Neural cell (in vitro differentiated cells): ENCODE measurements at regions not wholly inside any gene's neighbourhood (a gene's known extent, or its start where the extent isn't known, plus 50 kb on each side); places are given as distances from the start of the nearest gene placed in this dataset.

Source experiments
- H2AFZ ChIP-seq: fragments of 200-600, 300-800 bp; sonication (generic), shearing (Covaris generic); 2 replicates; pipeline ENCODE4 v1.6.0; 2014; ENCODE audit warnings: low read depth, mild to moderate bottlenecking, antibody characterized with exemption, low read length, moderate library complexity
- H3F3A ChIP-seq: fragments of 200-600 bp; shearing (Covaris generic); 2 replicates; pipeline ENCODE4 v1.6.1; 2016; ENCODE audit warnings: mild to moderate bottlenecking, moderate library complexity, mixed read lengths, antibody characterized with exemption, low read length; ENCODE audit not compliant: insufficient read depth, poor library complexity, severe bottlenecking
- H3K27ac ChIP-seq: fragments of 200-600, 300-800 bp; sonication (generic), shearing (Covaris generic); 2 replicates; pipeline ENCODE4 v1.5.1; 2014; ENCODE audit warnings: mild to moderate bottlenecking, low read length, moderate library complexity
- H3K27me3 ChIP-seq: fragments of 300-800, 200-600 bp; sonication (generic), shearing (Covaris generic); 2 replicates; pipeline ENCODE4 v1.6.0; 2014; ENCODE audit warnings: mild to moderate bottlenecking, low read depth, low read length, moderate library complexity; ENCODE audit not compliant: insufficient read depth
- H3K36me3 ChIP-seq: fragments of 300-800, 200-600 bp; sonication (generic), shearing (Covaris generic); 2 replicates; pipeline ENCODE4 v1.5.1; 2014; ENCODE audit warnings: mild to moderate bottlenecking, antibody characterized with exemption, low read length, moderate library complexity; ENCODE audit not compliant: insufficient read depth
- H3K4me2 ChIP-seq: fragments of 300-800, 200-600 bp; sonication (generic), shearing (Covaris generic); 2 replicates; pipeline ENCODE4 v1.6.0; 2014; ENCODE audit warnings: mild to moderate bottlenecking, low read length
- H3K4me3 ChIP-seq: fragments of 300-800, 200-600 bp; sonication (generic), shearing (Covaris generic); 2 replicates; pipeline ENCODE4 v1.5.1; 2014; ENCODE audit warnings: mild to moderate bottlenecking, low read length, moderate library complexity
- H3K79me2 ChIP-seq: fragments of 200-600 bp; shearing (Covaris generic); replicated peaks from 2 replicates; pipeline ENCODE4 v1.6.0; 2014; ENCODE audit warnings: mild to moderate bottlenecking, low read length, moderate library complexity; ENCODE audit not compliant: insufficient read depth
- H3K9ac ChIP-seq: fragments of 300-800, 200-600 bp; sonication (generic), shearing (Covaris generic); 2 replicates; pipeline ENCODE4 v1.6.1; 2016; ENCODE audit warnings: mild to moderate bottlenecking, low read length, mixed read lengths
- H3K9me2 ChIP-seq: fragments of 200-600 bp; shearing (Covaris generic); 2 replicates; pipeline ENCODE4 v1.6.1; 2016; ENCODE audit warnings: mild to moderate bottlenecking, low read length, mixed read lengths; ENCODE audit not compliant: insufficient read depth
- H3K9me3 ChIP-seq: fragments of 200-600, 300-800 bp; sonication (generic), shearing (Covaris generic); 2 replicates; pipeline ENCODE4 v1.6.1; 2016; ENCODE audit warnings: mild to moderate bottlenecking, mixed run types, low read length, moderate library complexity, mixed read lengths
- H4K20me1 ChIP-seq: fragments of 200-600 bp; shearing (Covaris generic); 2 replicates; pipeline ENCODE4 v1.6.1; 2016; ENCODE audit warnings: mild to moderate bottlenecking, mixed run types; ENCODE audit not compliant: insufficient read depth
- EP300 ChIP-seq: fragments of 450-650 bp; conservative IDR thresholded peaks from 2 replicates; pipeline ENCODE4 v1.6.1; 2014; ENCODE audit warnings: antibody characterized with exemption, mild to moderate bottlenecking, moderate library complexity; ENCODE audit not compliant: poor library complexity, severe bottlenecking
- EZH2 ChIP-seq: fragments of 200-600, 300-800 bp; shearing (Covaris generic), sonication (generic); IDR thresholded peaks from 2 replicates; pipeline ENCODE4 v1.6.1; 2014; ENCODE audit warnings: antibody characterized with exemption, low read length, borderline replicate concordance, mild to moderate bottlenecking; ENCODE audit not compliant: insufficient read depth, poor library complexity, severe bottlenecking
- MXI1 ChIP-seq: fragments of 450-650 bp; conservative IDR thresholded peaks from 2 replicates; pipeline ENCODE4 v1.6.1; 2014; ENCODE audit warnings: antibody characterized with exemption, mild to moderate bottlenecking; ENCODE audit not compliant: poor library complexity, severe bottlenecking
- POLR2AphosphoS5 ChIP-seq: IDR thresholded peaks from 2 replicates; pipeline ENCODE4 v1.6.1; 2012
- RAD21 ChIP-seq: fragments of 450-650 bp; conservative IDR thresholded peaks from 2 replicates; pipeline ENCODE4 v1.6.1; 2014; ENCODE audit warnings: antibody characterized with exemption, mild to moderate bottlenecking, moderate library complexity
- SMC3 ChIP-seq: fragments of 450-650 bp; conservative IDR thresholded peaks from 2 replicates; pipeline ENCODE4 v1.6.1; 2014; ENCODE audit warnings: antibody characterized with exemption, mild to moderate bottlenecking, moderate library complexity; ENCODE audit not compliant: poor library complexity
- TAF1 ChIP-seq: IDR thresholded peaks from 2 replicates; pipeline ENCODE4 v1.6.1; 2012; ENCODE audit warnings: low read depth
- TF ChIP-seq, protein P1 (sequence below): fragments of 450-650 bp; IDR thresholded peaks from 2 replicates; pipeline ENCODE4 v1.5.1; 2014; ENCODE audit warnings: antibody characterized with exemption, mild to moderate bottlenecking, moderate library complexity; ENCODE audit not compliant: poor library complexity, severe bottlenecking
- TF ChIP-seq, protein P2 (sequence below): IDR thresholded peaks from 2 replicates; pipeline ENCODE4 v1.6.1; 2012; ENCODE audit warnings: borderline replicate concordance

DNA sequence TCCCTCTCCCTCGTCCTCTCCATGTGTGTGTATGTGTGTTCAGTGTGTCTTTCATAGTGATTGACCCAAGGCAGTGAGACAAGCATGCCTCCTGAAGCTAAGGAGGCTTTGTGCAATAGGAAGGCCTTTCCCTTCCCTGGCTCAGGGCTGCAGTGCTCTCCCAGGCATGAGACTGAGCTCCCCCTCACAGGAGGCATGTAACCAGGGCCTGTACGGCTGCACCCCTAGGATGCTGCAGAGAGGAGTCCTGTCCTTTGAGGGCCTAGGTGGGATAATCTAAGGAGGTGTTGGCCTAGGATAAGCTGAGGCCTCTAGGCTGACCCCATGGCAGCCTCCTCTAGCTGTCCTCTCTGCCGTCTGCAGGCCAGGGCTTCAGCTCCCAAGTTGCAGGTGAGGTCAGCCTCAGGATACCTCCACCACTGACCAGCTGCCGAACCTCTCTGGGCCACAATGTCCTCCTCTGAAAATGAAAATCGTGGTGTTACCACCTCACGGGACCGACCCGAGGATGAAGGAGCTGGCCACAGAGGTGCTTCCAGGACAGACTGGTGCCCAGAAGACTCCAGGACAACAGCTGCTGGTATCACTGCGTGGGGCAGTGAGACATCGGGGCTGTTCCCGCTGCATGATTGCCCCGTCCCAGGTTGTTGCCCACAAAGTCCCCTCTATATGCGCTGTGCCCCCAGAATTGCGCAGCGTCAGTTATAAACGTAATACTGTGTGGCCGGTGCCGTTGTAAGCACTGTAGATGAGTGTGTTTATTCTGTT, 129.6 kb downstream of the BARX1 start:
- no peaks in the 10 kb centered on the region for H3K79me2 ChIP-seq
- H3K9ac ChIP-seq: no peak overlapping the region
- H3K36me3 ChIP-seq: no peaks in the 10 kb centered on the region
- H3K4me3 ChIP-seq: no peak overlapping the region
- no peak for TF ChIP-seq POLR2AphosphoS5
- TF ChIP-seq, protein P1, sequence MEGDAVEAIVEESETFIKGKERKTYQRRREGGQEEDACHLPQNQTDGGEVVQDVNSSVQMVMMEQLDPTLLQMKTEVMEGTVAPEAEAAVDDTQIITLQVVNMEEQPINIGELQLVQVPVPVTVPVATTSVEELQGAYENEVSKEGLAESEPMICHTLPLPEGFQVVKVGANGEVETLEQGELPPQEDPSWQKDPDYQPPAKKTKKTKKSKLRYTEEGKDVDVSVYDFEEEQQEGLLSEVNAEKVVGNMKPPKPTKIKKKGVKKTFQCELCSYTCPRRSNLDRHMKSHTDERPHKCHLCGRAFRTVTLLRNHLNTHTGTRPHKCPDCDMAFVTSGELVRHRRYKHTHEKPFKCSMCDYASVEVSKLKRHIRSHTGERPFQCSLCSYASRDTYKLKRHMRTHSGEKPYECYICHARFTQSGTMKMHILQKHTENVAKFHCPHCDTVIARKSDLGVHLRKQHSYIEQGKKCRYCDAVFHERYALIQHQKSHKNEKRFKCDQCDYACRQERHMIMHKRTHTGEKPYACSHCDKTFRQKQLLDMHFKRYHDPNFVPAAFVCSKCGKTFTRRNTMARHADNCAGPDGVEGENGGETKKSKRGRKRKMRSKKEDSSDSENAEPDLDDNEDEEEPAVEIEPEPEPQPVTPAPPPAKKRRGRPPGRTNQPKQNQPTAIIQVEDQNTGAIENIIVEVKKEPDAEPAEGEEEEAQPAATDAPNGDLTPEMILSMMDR: no peak
- no peak for TF ChIP-seq SMC3
- no peak for TF ChIP-seq EP300
- TF ChIP-seq MXI1: no peak
- no peak for TF ChIP-seq RAD21
- TF ChIP-seq TAF1: no peak
- TF ChIP-seq EZH2: no peak
- TF ChIP-seq, protein P2, sequence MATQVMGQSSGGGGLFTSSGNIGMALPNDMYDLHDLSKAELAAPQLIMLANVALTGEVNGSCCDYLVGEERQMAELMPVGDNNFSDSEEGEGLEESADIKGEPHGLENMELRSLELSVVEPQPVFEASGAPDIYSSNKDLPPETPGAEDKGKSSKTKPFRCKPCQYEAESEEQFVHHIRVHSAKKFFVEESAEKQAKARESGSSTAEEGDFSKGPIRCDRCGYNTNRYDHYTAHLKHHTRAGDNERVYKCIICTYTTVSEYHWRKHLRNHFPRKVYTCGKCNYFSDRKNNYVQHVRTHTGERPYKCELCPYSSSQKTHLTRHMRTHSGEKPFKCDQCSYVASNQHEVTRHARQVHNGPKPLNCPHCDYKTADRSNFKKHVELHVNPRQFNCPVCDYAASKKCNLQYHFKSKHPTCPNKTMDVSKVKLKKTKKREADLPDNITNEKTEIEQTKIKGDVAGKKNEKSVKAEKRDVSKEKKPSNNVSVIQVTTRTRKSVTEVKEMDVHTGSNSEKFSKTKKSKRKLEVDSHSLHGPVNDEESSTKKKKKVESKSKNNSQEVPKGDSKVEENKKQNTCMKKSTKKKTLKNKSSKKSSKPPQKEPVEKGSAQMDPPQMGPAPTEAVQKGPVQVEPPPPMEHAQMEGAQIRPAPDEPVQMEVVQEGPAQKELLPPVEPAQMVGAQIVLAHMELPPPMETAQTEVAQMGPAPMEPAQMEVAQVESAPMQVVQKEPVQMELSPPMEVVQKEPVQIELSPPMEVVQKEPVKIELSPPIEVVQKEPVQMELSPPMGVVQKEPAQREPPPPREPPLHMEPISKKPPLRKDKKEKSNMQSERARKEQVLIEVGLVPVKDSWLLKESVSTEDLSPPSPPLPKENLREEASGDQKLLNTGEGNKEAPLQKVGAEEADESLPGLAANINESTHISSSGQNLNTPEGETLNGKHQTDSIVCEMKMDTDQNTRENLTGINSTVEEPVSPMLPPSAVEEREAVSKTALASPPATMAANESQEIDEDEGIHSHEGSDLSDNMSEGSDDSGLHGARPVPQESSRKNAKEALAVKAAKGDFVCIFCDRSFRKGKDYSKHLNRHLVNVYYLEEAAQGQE: no peak
- H3K4me2 ChIP-seq: no peak overlapping the region
- no peaks in the 10 kb centered on the region for H3F3A ChIP-seq
- no peaks in the 10 kb centered on the region for H3K9me3 ChIP-seq
- no peaks in the 10 kb centered on the region for H3K9me2 ChIP-seq
- H3K27ac ChIP-seq: no peak overlapping the region
- no peaks in the 10 kb centered on the region for H3K27me3 ChIP-seq
- no peak overlapping the region for H2AFZ ChIP-seq
- H4K20me1 ChIP-seq: no peaks in the 10 kb centered on the region

DNA sequence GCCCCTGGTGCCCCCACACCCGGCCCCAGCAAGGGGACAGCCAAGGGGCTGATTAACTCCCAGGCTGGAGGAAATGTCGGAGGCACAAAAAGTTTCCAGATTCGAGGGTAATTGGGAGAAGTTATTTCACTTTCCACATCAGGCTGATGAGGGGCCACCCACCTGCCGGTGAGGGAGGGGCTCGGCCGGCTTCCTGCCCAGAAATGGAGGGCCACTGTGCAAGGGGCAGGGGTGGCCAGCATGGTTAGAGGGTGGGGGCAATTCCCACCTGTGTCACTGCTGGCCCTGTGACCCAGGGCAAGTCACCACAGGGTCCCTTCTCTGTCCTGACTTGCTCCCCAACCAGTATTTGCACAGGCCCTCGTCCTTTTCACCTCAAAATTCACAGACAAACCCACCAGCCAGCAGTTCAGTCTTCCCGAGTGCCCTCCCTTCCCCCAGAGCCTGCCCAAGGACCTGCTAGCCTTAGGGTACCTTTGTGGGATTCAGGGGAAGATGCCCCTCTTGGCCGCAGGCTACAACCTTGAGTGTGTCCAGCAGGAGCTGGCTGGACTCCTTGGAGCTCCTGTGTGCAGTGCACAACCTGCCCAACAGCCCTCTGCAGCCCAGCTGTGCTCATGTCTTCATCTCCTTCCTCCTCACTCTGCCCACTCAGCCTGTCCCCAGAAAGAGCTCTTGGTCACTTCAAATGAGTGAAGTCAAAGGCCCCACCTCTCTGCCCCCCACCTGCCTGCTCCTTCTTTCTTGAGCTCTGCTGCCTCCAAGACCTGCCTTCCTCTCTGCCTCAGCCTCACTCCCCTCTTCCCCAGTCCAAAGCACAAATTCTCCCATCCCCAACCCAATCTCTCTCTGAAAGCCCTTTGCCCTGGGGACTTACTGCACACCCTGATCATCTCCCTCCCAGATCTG, 130.5 kb downstream of the BARX1 start:
- Histone ChIP-seq H3F3A (no peaks in the 10 kb centered on the region), H4K20me1 (no peaks in the 10 kb centered on the region), H3K4me3 (no peak overlapping the region), H3K36me3 (no peaks in the 10 kb centered on the region), H2AFZ (no peak overlapping the region), H3K27ac (no peak overlapping the region), H3K9me3 (no peaks in the 10 kb centered on the region), H3K9me2 (no peaks in the 10 kb centered on the region), H3K9ac (no peak overlapping the region), H3K27me3 (no peaks in the 10 kb centered on the region), H3K79me2 (no peaks in the 10 kb centered on the region), H3K4me2 (no peak overlapping the region)
- no peak for TF ChIP-seq RAD21
- TF ChIP-seq POLR2AphosphoS5: no peak
- TF ChIP-seq, protein P1: no peak
- no peak for TF ChIP-seq MXI1
- TF ChIP-seq, protein P2: no peak
- no peak for TF ChIP-seq EZH2
